Smooth muscle cell (in vitro differentiated cells): ENCODE measurements at regions not wholly inside any gene's neighbourhood (a gene's known extent, or its start where the extent isn't known, plus 50 kb on each side); places are given as distances from the start of the nearest gene placed in this dataset.

Experiments used
- DNase-seq: peaks from one replicate; lab custom pipeline; 2025; ENCODE audit not compliant: unreplicated experiment; lab: John Stamatoyannopoulos, UW
- H2AFZ ChIP-seq: fragments of 200-600 bp; sonication (generic); 2 replicates; pipeline ENCODE4 v1.6.0; 2016; ENCODE audit warnings: antibody characterized with exemption, low read depth, mild to moderate bottlenecking
- H3F3A ChIP-seq: fragments of 200-600 bp; sonication (generic); 2 replicates; pipeline ENCODE4 v1.6.0; 2017; ENCODE audit warnings: antibody characterized with exemption, low read depth
- H3K27ac ChIP-seq: fragments of 200-600 bp; sonication (generic); 2 replicates; pipeline ENCODE4 v1.5.1; 2016; ENCODE audit warnings: low read depth, mild to moderate bottlenecking
- H3K27me3 ChIP-seq: fragments of 200-600 bp; sonication (generic); 2 replicates; pipeline ENCODE4 v1.6.1; 2016; ENCODE audit warnings: low read depth, mild to moderate bottlenecking
- H3K36me3 ChIP-seq: fragments of 200-600 bp; sonication (generic); 2 replicates; pipeline ENCODE4 v1.5.1; 2016; ENCODE audit warnings: low read depth
- H3K4me1 ChIP-seq: fragments of 200-600 bp; sonication (generic); 2 replicates; pipeline ENCODE4 v1.5.1; 2016; ENCODE audit warnings: low read depth
- H3K4me2 ChIP-seq: fragments of 200-600 bp; sonication (generic); 2 replicates; pipeline ENCODE4 v1.6.0; 2016; ENCODE audit warnings: mild to moderate bottlenecking
- H3K4me3 ChIP-seq: fragments of 200-600 bp; sonication (generic); 2 replicates; pipeline ENCODE4 v1.5.1; 2016; ENCODE audit warnings: mild to moderate bottlenecking
- H3K79me2 ChIP-seq: fragments of 200-600 bp; sonication (generic); 2 replicates; pipeline ENCODE4 v1.6.0; 2016; ENCODE audit warnings: low read depth, mild to moderate bottlenecking
- H3K9ac ChIP-seq: fragments of 200-600 bp; sonication (generic); 2 replicates; pipeline ENCODE4 v1.6.0; 2016; ENCODE audit warnings: low read depth
- H3K9me3 ChIP-seq: fragments of 200-600 bp; sonication (generic); replicated peaks from 2 replicates; pipeline ENCODE4 v1.5.1; 2016; ENCODE audit warnings: low read depth
- H4K20me1 ChIP-seq: fragments of 200-600 bp; sonication (generic); 2 replicates; pipeline ENCODE4 v1.6.0; 2016; ENCODE audit warnings: low read depth
- CTCF ChIP-seq: fragments of 200-600 bp; sonication (generic); IDR thresholded peaks from 2 replicates; pipeline ENCODE4 v1.5.1; 2017; ENCODE audit warnings: borderline replicate concordance, mild to moderate bottlenecking, antibody characterized with exemption; ENCODE audit not compliant: insufficient read depth, poor library complexity, severe bottlenecking
- WGBS: methylation state at CpG from one replicate; pipeline ENCODE4 v1.1.7; 2016; ENCODE audit warnings: low lambda C conversion rate; 5-methylcytosine and 5-hydroxymethylcytosine counted together

- Histone ChIP-seq H3K4me2 (peak overlapping the region; percentile 94), H3K79me2 (peaks cover 25% of the 10 kb centered on the region), H3K9ac (no peak overlapping the region), H3K27ac (no peak overlapping the region), H3K4me3 (peak overlapping the region; percentile 67), H3F3A (peaks cover 7% of the 10 kb centered on the region), H3K4me1 (peaks cover 27% of the 10 kb centered on the region), H4K20me1 (no peaks in the 10 kb centered on the region), H3K27me3 (peaks cover 8% of the 10 kb centered on the region), H2AFZ (peak overlapping the region; percentile 73), H3K36me3 (no peaks in the 10 kb centered on the region), H3K9me3 (no peaks in the 10 kb centered on the region)
- WGBS, result 33% methylated on average over 23 of the region's 23 CpGs
- no peak for DNase-seq
- no peak for TF ChIP-seq CTCF
These were observed 128.2 kb upstream of the C11orf58 start for GRCh38 chr11:16610213-16610737.

- Histone ChIP-seq H3K9ac (no peak overlapping the region), H3K27ac (no peak overlapping the region), H4K20me1 (no peaks in the 10 kb centered on the region), H2AFZ (no peak overlapping the region), H3K9me3 (no peaks in the 10 kb centered on the region), H3F3A (peaks cover 7% of the 10 kb centered on the region), H3K36me3 (no peaks in the 10 kb centered on the region), H3K79me2 (peaks cover 30% of the 10 kb centered on the region), H3K4me3 (no peak overlapping the region), H3K4me2 (peak overlapping the region; percentile 94), H3K4me1 (peaks cover 27% of the 10 kb centered on the region), H3K27me3 (peaks cover 8% of the 10 kb centered on the region)
- 53% methylated on average over 3 of the region's 3 CpGs for WGBS
- no peak for TF ChIP-seq CTCF
- no peak for DNase-seq
These were observed 128.7 kb upstream of the C11orf58 start for GRCh38 chr11:16609769-16610168.

GRCh38 chr11:16607675-16608644, 130.5 kb upstream of the C11orf58 start:
- peaks cover 48% of the 10 kb centered on the region for H3K79me2 ChIP-seq

More at GRCh38 chr11:16607675-16608644, 130.5 kb upstream of the C11orf58 start:
- 4% methylated on average over 16 of the region's 25 CpGs for WGBS
- H3K27me3 ChIP-seq, result peaks cover 8% of the 10 kb centered on the region
- peaks cover 7% of the 10 kb centered on the region for H3F3A ChIP-seq
- peak overlapping the region; percentile 23 for H3K9ac ChIP-seq
- H3K4me3 ChIP-seq, result peak overlapping the region; percentile 80
- peak overlapping the region; percentile 71 for H3K27ac ChIP-seq
- H2AFZ ChIP-seq, result peak overlapping the region; percentile 98
- no peaks in the 10 kb centered on the region for H3K9me3 ChIP-seq
- H3K4me2 ChIP-seq, result peak overlapping the region; percentile 97
- no peaks in the 10 kb centered on the region for H3K36me3 ChIP-seq
- no peak for TF ChIP-seq CTCF
- no peak for DNase-seq
- no peaks in the 10 kb centered on the region for H4K20me1 ChIP-seq
- H3K4me1 ChIP-seq, result peaks cover 29% of the 10 kb centered on the region
